Panc1 (cell line): ENCODE measurements at regions not wholly inside any gene's neighbourhood (a gene's known extent, or its start where the extent isn't known, plus 50 kb on each side); places are given as distances from the start of the nearest gene placed in this dataset.

Source experiments
- ATAC-seq: fragments of 200-7000 bp; cut with Tn5 transposase; 2 replicates; pipeline ENCODE4 v1.9.1; 2020; ENCODE audit warnings: mild to moderate bottlenecking, moderate library complexity
- BruUV-seq: library from RNA; stranded (reverse); fragments of 400-500 nt; replicated peaks from 2 replicates; lab custom pipeline; 2021; lab: Mats Ljungman, UMichigan
- CTCF ChIA-PET: fragments of 300-600 bp; sonication (Branson Sonifier 250); formaldehyde crosslinking; loops from one replicate; lab custom pipeline; 2022; ENCODE audit warnings: antibody characterized with exemption; lab: Charles Lee
- POLR2A ChIA-PET: fragments of 300-600 bp; sonication (Branson Sonifier 250); formaldehyde crosslinking; loops from one replicate; lab custom pipeline; 2022; ENCODE audit warnings: antibody characterized with exemption; lab: Charles Lee
- DNase-seq: peaks from one replicate; pipeline ENCODE4 v3.0.0-alpha.2; 2010; ENCODE audit warnings: low read depth, low spot score
- H3K27ac ChIP-seq: 2 replicates; pipeline ENCODE4 v1.5.1; 2011; ENCODE audit warnings: mild to moderate bottlenecking, low read length, inconsistent platforms
- H3K27me3 ChIP-seq: fragments of 200-500 bp; sonication (Bioruptor generic); 2 replicates; pipeline ENCODE4 v1.6.0; 2014; ENCODE audit warnings: low read length, inconsistent platforms; ENCODE audit not compliant: control insufficient read depth, insufficient read depth
- H3K36me3 ChIP-seq: fragments of 200-500 bp; sonication (Bioruptor generic); 2 replicates; pipeline ENCODE4 v1.5.1; 2014; ENCODE audit warnings: inconsistent platforms, mild to moderate bottlenecking, low read length, moderate library complexity; ENCODE audit not compliant: control insufficient read depth, insufficient read depth
- H3K4me1 ChIP-seq: 2 replicates; pipeline ENCODE4 v1.5.1; 2011; ENCODE audit warnings: inconsistent platforms, mild to moderate bottlenecking, low read length, moderate library complexity; ENCODE audit not compliant: control insufficient read depth, insufficient read depth
- H3K4me3 ChIP-seq, 2 experiments: 2 replicates each; pipeline ENCODE4 v1.5.1; 2011 to 2012; ENCODE audit warnings: low read depth in 2 of 2, low read length in 2 of 2, mild to moderate bottlenecking in 2 of 2, inconsistent platforms in 1 of 2, moderate library complexity in 1 of 2
- H3K9me3 ChIP-seq: fragments of 200-500 bp; sonication (Bioruptor generic); 2 replicates; pipeline ENCODE4 v1.5.1; 2014; ENCODE audit warnings: low read depth, mild to moderate bottlenecking, inconsistent platforms, low read length, moderate library complexity; ENCODE audit not compliant: control insufficient read depth, insufficient read depth
- POLR2AphosphoS5 ChIP-seq: IDR thresholded peaks from 2 replicates; pipeline ENCODE4 v1.6.1; 2012; ENCODE audit warnings: mild to moderate bottlenecking, low read depth, low read length, moderate library complexity
- SIN3A ChIP-seq: IDR thresholded peaks from 2 replicates; pipeline ENCODE4 v1.6.1; 2012; ENCODE audit warnings: low read depth, mild to moderate bottlenecking, low read length, moderate library complexity, borderline replicate concordance; ENCODE audit not compliant: insufficient read depth
- TCF7L2 ChIP-seq: IDR thresholded peaks from 2 replicates; pipeline ENCODE4 v1.6.1; 2011; ENCODE audit warnings: mild to moderate bottlenecking, low read depth, low read length, inconsistent platforms
- in situ Hi-C: cut with HindIII; loops from 2 replicates; pipeline ENCODE4 v1.10.0; 2016; ENCODE audit warnings: low sequenced_read_pairs, low pct_unique_long_range_greater_than_20kb
- intact Hi-C: fragments of 100-400 bp; cut with micrococcal nuclease; formaldehyde crosslinking; loops from one replicate; pipeline ENCODE4 v1.10.0; 2022; ENCODE audit not compliant: unreplicated experiment
- TF ChIP-seq, protein P1 (sequence below): fragments of 450-650 bp; IDR thresholded peaks from 2 replicates; pipeline ENCODE4 v1.5.1; 2017; ENCODE audit warnings: mild to moderate bottlenecking
- TF ChIP-seq, protein P2 (sequence below), 2 experiments: IDR thresholded peaks; 2 replicates each; pipeline ENCODE4 v1.6.1; 2011 to 2012; ENCODE audit warnings: low read depth in 2 of 2, control low read depth in 1 of 2, low read length in 1 of 2, mild to moderate bottlenecking in 1 of 2, moderate library complexity in 1 of 2; ENCODE audit not compliant: insufficient read depth in 1 of 2

GRCh38 chrX:77346859-77347258 is 100.3 kb upstream of the FGF16 start:
- Histone ChIP-seq H3K36me3 (no peaks in the 10 kb centered on the region), H3K27me3 (no peaks in the 10 kb centered on the region), H3K9me3 (no peaks in the 10 kb centered on the region), H3K4me1 (no peaks in the 10 kb centered on the region), H3K4me3 (no peak overlapping the region), H3K27ac (no peak overlapping the region)
- CTCF ChIA-PET = no interaction called here
- no peak for ATAC-seq
- in situ Hi-C loops (no loop called here), intact Hi-C loops (no loop called here)
- POLR2A ChIA-PET = no interaction called here
- TF ChIP-seq TCF7L2 = no peak
- TF ChIP-seq, protein P1, sequence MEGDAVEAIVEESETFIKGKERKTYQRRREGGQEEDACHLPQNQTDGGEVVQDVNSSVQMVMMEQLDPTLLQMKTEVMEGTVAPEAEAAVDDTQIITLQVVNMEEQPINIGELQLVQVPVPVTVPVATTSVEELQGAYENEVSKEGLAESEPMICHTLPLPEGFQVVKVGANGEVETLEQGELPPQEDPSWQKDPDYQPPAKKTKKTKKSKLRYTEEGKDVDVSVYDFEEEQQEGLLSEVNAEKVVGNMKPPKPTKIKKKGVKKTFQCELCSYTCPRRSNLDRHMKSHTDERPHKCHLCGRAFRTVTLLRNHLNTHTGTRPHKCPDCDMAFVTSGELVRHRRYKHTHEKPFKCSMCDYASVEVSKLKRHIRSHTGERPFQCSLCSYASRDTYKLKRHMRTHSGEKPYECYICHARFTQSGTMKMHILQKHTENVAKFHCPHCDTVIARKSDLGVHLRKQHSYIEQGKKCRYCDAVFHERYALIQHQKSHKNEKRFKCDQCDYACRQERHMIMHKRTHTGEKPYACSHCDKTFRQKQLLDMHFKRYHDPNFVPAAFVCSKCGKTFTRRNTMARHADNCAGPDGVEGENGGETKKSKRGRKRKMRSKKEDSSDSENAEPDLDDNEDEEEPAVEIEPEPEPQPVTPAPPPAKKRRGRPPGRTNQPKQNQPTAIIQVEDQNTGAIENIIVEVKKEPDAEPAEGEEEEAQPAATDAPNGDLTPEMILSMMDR = no peak
- TF ChIP-seq, protein P2, sequence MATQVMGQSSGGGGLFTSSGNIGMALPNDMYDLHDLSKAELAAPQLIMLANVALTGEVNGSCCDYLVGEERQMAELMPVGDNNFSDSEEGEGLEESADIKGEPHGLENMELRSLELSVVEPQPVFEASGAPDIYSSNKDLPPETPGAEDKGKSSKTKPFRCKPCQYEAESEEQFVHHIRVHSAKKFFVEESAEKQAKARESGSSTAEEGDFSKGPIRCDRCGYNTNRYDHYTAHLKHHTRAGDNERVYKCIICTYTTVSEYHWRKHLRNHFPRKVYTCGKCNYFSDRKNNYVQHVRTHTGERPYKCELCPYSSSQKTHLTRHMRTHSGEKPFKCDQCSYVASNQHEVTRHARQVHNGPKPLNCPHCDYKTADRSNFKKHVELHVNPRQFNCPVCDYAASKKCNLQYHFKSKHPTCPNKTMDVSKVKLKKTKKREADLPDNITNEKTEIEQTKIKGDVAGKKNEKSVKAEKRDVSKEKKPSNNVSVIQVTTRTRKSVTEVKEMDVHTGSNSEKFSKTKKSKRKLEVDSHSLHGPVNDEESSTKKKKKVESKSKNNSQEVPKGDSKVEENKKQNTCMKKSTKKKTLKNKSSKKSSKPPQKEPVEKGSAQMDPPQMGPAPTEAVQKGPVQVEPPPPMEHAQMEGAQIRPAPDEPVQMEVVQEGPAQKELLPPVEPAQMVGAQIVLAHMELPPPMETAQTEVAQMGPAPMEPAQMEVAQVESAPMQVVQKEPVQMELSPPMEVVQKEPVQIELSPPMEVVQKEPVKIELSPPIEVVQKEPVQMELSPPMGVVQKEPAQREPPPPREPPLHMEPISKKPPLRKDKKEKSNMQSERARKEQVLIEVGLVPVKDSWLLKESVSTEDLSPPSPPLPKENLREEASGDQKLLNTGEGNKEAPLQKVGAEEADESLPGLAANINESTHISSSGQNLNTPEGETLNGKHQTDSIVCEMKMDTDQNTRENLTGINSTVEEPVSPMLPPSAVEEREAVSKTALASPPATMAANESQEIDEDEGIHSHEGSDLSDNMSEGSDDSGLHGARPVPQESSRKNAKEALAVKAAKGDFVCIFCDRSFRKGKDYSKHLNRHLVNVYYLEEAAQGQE (IDR thresholded peaks at IDR 0.05; ENCODE audit: insufficient read depth in 1 of 2, low read depth in 2 of 2, low read length in 1 of 2) = no peak
- TF ChIP-seq SIN3A = no peak
- no peak for TF ChIP-seq POLR2AphosphoS5
- no peak for DNase-seq
- BruUV-seq = no TSS peak

GRCh38 chrX:77347572-77347971 is 99.6 kb upstream of the FGF16 start:
- in situ Hi-C loops = no loop called here
- no peak for ATAC-seq

More at GRCh38 chrX:77347572-77347971, 99.6 kb upstream of the FGF16 start:
- Histone ChIP-seq H3K27me3 (no peaks in the 10 kb centered on the region), H3K9me3 (no peaks in the 10 kb centered on the region), H3K4me1 (no peaks in the 10 kb centered on the region), H3K36me3 (no peaks in the 10 kb centered on the region), H3K27ac (no peak overlapping the region), H3K4me3 (no peak overlapping the region)
- ChIA-PET POLR2A (no interaction called here), CTCF (no interaction called here)
- no TSS peak for BruUV-seq
- no peak for TF ChIP-seq TCF7L2
- TF ChIP-seq, protein P2 (IDR thresholded peaks at IDR 0.05; ENCODE audit: insufficient read depth in 1 of 2, low read depth in 2 of 2, low read length in 1 of 2) = no peak
- TF ChIP-seq, protein P1 = no peak
- TF ChIP-seq SIN3A = no peak
- no peak for TF ChIP-seq POLR2AphosphoS5
- no peak for DNase-seq
- intact Hi-C loops = no loop called here
